WI38 (cell line): ENCODE measurements at regions not wholly inside any gene's neighbourhood (a gene's known extent, or its start where the extent isn't known, plus 50 kb on each side); places are given as distances from the start of the nearest gene placed in this dataset.

ENCODE experiments used
- H3K4me3 ChIP-seq: 2 replicates; pipeline ENCODE4 v1.5.1; 2011; ENCODE audit warnings: low read depth, mild to moderate bottlenecking, control low read depth, low read length
- CTCF ChIP-seq: IDR thresholded peaks from 2 replicates; pipeline ENCODE4 v1.5.1; 2012; ENCODE audit warnings: low read depth, mild to moderate bottlenecking, control low read depth, low read length

GRCh38 chr22:49649166-49650068 is 178.3 kb downstream of the BRD1 start:
- no peak for TF ChIP-seq CTCF
- no peak overlapping the region for H3K4me3 ChIP-seq

- no peak overlapping the region for H3K4me3 ChIP-seq
- no peak for TF ChIP-seq CTCF
Measured at GRCh38 chr22:49648053-49648452, 179.6 kb downstream of the BRD1 start.

GRCh38 chr22:49647627-49648026 is 180.0 kb downstream of the BRD1 start:
- H3K4me3 ChIP-seq = no peak overlapping the region
- TF ChIP-seq CTCF = no peak

- TF ChIP-seq CTCF = no peak
- no peak overlapping the region for H3K4me3 ChIP-seq
Measured at GRCh38 chr22:49646876-49647275, 180.8 kb downstream of the BRD1 start.

- TF ChIP-seq CTCF = no peak
- no peak overlapping the region for H3K4me3 ChIP-seq
Measured at GRCh38 chr22:49645791-49646550, 181.7 kb downstream of the BRD1 start.

- TF ChIP-seq CTCF = no peak
Measured at GRCh38 chr22:49645257-49645656, 182.4 kb downstream of the BRD1 start.

GRCh38 chr22:49643998-49644397 is 183.7 kb downstream of the BRD1 start:
- H3K4me3 ChIP-seq = no peak overlapping the region
- TF ChIP-seq CTCF = no peak

More at GRCh38 chr22:49645257-49645656, 182.4 kb downstream of the BRD1 start:
- H3K4me3 ChIP-seq = no peak overlapping the region
